ENCODE measurements at regions not wholly inside any gene's neighbourhood (a gene's known extent, or its start where the extent isn't known, plus 50 kb on each side); places are given as distances from the start of the nearest gene placed in this dataset.

DNA sequence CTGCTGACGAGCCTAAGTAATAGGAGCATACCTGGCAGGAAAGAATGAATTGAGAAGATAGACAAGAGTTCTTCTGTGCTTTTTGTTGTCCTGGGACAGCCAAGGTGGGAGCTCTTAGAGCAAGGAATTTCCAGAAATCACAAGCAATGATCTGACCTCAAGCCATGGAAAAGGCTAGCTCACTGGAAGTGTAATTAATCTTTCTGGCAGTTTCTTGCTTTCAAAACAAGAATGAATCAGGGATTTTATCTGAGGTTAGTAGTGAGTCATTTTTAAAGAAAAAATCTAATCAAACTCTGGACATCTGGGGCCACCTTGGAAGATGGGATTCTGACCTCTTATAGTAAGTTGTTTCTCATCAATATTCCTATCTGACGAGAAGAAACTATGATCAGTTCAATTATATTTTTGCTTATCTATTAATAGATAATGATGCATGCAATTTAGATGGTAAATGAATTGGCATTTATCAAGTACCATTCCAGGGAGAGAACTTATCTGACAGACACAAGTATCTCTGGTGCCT is 98.0 kb downstream of the ADCYAP1 start:
- no peaks in the 10 kb centered on the region for H3K9me3 ChIP-seq
- no peaks in the 10 kb centered on the region; the same call in 1 of the 2 replicates for H3K27me3 ChIP-seq (ENCODE audit: insufficient read depth)
- no peak for DNase-seq
- H3K27ac ChIP-seq (ENCODE audit: low read depth in 2 of 2, low read length in 1 of 2) = no peak overlapping the region
- H2AFZ ChIP-seq (ENCODE audit: low read depth) = no peak overlapping the region
- H3K4me1 ChIP-seq (ENCODE audit: control insufficient read depth in 1 of 2, insufficient read depth in 2 of 2, low read depth in 1 of 2, low read length in 1 of 2) = no peaks in the 10 kb centered on the region
- POLR2A ChIA-PET = no interaction called here
- no peak overlapping the region for H3K4me2 ChIP-seq
- H3K9me2 ChIP-seq = no peaks in the 10 kb centered on the region
- H3K4me3 ChIP-seq (ENCODE audit: low read depth in 2 of 2, low read length in 1 of 2) = no peak overlapping the region
- 0% methylated on average over 2 of the region's 2 CpGs for WGBS (ENCODE audit: low lambda C conversion rate)
- no peaks in the 10 kb centered on the region for H3F3A ChIP-seq (replicated peaks; ENCODE audit: insufficient read depth)
- H4K20me1 ChIP-seq (ENCODE audit: insufficient read depth) = no peaks in the 10 kb centered on the region
- CTCF ChIA-PET = no interaction called here
- no peaks in the 10 kb centered on the region for H3K79me2 ChIP-seq (ENCODE audit: insufficient read depth)
- TF ChIP-seq YY1 (IDR thresholded peaks at IDR 0.05; ENCODE audit: low read depth) (no peak), TEAD4 (IDR thresholded peaks at IDR 0.05; ENCODE audit: borderline replicate concordance, insufficient read depth) (no peak), SIN3A (IDR thresholded peaks at IDR 0.05; ENCODE audit: borderline replicate concordance, low read depth, low read length) (no peak), RXRA (IDR thresholded peaks at IDR 0.05; ENCODE audit: borderline replicate concordance, low read depth) (no peak), TCF12 (IDR thresholded peaks at IDR 0.05) (no peak), FOXJ3 (CRISPR knock-in tag; IDR thresholded peaks at IDR 0.05) (no peak), GABPA (IDR thresholded peaks at IDR 0.05; ENCODE audit: low read depth) (no peak), EP300 (IDR thresholded peaks at IDR 0.05; ENCODE audit: borderline replicate concordance in 1 of 2, low read depth in 1 of 2, low read length in 1 of 2) (no peak), CHD2 (IDR thresholded peaks at IDR 0.05; ENCODE audit: low read length, partially characterized antibody) (no peak), ELF1 (IDR thresholded peaks at IDR 0.05) (no peak), JUND (IDR thresholded peaks at IDR 0.05) (no peak), RAD21 (IDR thresholded peaks at IDR 0.05; ENCODE audit: low read length) (no peak)
- TF ChIP-seq, protein P1, sequence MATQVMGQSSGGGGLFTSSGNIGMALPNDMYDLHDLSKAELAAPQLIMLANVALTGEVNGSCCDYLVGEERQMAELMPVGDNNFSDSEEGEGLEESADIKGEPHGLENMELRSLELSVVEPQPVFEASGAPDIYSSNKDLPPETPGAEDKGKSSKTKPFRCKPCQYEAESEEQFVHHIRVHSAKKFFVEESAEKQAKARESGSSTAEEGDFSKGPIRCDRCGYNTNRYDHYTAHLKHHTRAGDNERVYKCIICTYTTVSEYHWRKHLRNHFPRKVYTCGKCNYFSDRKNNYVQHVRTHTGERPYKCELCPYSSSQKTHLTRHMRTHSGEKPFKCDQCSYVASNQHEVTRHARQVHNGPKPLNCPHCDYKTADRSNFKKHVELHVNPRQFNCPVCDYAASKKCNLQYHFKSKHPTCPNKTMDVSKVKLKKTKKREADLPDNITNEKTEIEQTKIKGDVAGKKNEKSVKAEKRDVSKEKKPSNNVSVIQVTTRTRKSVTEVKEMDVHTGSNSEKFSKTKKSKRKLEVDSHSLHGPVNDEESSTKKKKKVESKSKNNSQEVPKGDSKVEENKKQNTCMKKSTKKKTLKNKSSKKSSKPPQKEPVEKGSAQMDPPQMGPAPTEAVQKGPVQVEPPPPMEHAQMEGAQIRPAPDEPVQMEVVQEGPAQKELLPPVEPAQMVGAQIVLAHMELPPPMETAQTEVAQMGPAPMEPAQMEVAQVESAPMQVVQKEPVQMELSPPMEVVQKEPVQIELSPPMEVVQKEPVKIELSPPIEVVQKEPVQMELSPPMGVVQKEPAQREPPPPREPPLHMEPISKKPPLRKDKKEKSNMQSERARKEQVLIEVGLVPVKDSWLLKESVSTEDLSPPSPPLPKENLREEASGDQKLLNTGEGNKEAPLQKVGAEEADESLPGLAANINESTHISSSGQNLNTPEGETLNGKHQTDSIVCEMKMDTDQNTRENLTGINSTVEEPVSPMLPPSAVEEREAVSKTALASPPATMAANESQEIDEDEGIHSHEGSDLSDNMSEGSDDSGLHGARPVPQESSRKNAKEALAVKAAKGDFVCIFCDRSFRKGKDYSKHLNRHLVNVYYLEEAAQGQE (IDR thresholded peaks at IDR 0.05; ENCODE audit: low read depth, low read length) = no peak
- TF ChIP-seq, protein P2, sequence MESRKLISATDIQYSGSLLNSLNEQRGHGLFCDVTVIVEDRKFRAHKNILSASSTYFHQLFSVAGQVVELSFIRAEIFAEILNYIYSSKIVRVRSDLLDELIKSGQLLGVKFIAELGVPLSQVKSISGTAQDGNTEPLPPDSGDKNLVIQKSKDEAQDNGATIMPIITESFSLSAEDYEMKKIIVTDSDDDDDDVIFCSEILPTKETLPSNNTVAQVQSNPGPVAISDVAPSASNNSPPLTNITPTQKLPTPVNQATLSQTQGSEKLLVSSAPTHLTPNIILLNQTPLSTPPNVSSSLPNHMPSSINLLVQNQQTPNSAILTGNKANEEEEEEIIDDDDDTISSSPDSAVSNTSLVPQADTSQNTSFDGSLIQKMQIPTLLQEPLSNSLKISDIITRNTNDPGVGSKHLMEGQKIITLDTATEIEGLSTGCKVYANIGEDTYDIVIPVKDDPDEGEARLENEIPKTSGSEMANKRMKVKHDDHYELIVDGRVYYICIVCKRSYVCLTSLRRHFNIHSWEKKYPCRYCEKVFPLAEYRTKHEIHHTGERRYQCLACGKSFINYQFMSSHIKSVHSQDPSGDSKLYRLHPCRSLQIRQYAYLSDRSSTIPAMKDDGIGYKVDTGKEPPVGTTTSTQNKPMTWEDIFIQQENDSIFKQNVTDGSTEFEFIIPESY (IDR thresholded peaks at IDR 0.05; ENCODE audit: borderline replicate concordance, low read depth) = no peak
- TF ChIP-seq, protein P3, sequence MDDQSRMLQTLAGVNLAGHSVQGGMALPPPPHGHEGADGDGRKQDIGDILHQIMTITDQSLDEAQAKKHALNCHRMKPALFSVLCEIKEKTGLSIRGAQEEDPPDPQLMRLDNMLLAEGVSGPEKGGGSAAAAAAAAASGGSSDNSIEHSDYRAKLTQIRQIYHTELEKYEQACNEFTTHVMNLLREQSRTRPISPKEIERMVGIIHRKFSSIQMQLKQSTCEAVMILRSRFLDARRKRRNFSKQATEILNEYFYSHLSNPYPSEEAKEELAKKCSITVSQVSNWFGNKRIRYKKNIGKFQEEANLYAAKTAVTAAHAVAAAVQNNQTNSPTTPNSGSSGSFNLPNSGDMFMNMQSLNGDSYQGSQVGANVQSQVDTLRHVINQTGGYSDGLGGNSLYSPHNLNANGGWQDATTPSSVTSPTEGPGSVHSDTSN (IDR thresholded peaks at IDR 0.05) = no peak
- no peaks in the 10 kb centered on the region for H3K36me3 ChIP-seq (replicated peaks in 1 of 2; ENCODE audit: control insufficient read depth in 1 of 2, insufficient read depth in 2 of 2, low read length in 1 of 2)
- H3K9ac ChIP-seq = no peak overlapping the region

All from SK-N-SH (cell line).